Bronchial epithelial cell (primary cell): ENCODE measurements at regions not wholly inside any gene's neighbourhood (a gene's known extent, or its start where the extent isn't known, plus 50 kb on each side); places are given as distances from the start of the nearest gene placed in this dataset.

Source experiments
- DNase-seq: peaks from one replicate; pipeline ENCODE4 v3.0.0-alpha.2; 2010; ENCODE audit warnings: low read depth
- FAIRE-seq: peaks from 2 replicates; lab custom pipeline; 2011; peaks lifted over from hg19 to GRCh38; lab: Jason Lieb, UNC
- H3K27me3 ChIP-seq: 2 replicates; pipeline ENCODE4 v1.5.1; 2011; ENCODE audit warnings: low read length; ENCODE audit not compliant: control insufficient read depth, insufficient read depth
- H3K36me3 ChIP-seq: 2 replicates; pipeline ENCODE4 v1.5.1; 2011; ENCODE audit warnings: low read length; ENCODE audit not compliant: control insufficient read depth, insufficient read depth
- H3K4me3 ChIP-seq: 2 replicates; pipeline ENCODE4 v1.5.1; 2011; ENCODE audit warnings: mild to moderate bottlenecking, low read depth, low read length, control low read depth
- CTCF ChIP-seq: IDR thresholded peaks from 2 replicates; pipeline ENCODE4 v1.5.1; 2011; ENCODE audit warnings: mild to moderate bottlenecking, moderate library complexity, low read length, control low read depth, inconsistent platforms; ENCODE audit not compliant: insufficient read depth, severe bottlenecking

DNA sequence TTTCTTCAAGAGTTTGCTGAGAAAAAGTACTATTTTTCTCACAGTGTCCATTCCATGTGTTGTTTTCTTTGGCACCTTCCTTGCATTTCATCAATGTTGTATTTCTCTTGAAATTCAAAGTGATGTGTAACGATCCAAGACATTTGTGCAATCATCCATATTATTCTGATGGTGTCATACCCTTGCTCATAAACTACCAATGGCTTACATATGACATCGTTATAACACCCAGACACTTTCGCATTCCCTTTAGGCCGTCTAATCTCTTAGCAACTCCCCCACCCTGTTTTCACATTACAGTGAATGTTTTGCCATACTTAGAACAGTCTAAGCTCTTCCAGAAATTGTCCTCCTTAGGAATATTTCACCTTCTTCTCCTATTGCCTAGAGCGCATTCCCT, 1779.0 kb downstream of the PCDH7 start:
- no peaks in the 10 kb centered on the region for H3K36me3 ChIP-seq
- no peaks in the 10 kb centered on the region for H3K27me3 ChIP-seq
- TF ChIP-seq CTCF, result no peak
- FAIRE-seq (no peak), DNase-seq (peak; percentile 16)
- no peak overlapping the region for H3K4me3 ChIP-seq

DNA sequence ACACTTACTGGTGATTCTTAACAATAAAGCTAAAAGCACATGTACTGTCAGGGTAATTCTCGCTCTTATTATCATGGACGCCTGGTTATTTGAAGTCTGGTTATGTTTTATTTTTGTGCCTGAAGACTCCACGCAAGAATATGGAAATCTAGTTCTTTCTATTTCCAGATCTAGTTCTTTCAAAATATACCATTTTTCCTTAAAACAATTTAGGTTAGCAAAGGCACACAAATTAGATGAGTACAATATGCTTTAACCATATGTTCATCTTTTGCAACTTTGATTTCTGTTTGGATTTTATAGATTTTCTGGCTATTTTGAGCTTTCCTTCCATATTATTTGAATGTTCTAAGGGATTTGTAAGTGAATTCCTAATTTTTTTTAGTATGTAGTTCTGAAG, 1783.1 kb downstream of the PCDH7 start:
- TF ChIP-seq CTCF, result no peak
- no peak for FAIRE-seq
- Histone ChIP-seq H3K36me3 (no peaks in the 10 kb centered on the region), H3K4me3 (no peak overlapping the region), H3K27me3 (no peaks in the 10 kb centered on the region)
- DNase-seq, result no peak

- Histone ChIP-seq H3K4me3 (no peak overlapping the region), H3K36me3 (no peaks in the 10 kb centered on the region), H3K27me3 (no peaks in the 10 kb centered on the region)
- DNase-seq (no peak), FAIRE-seq (no peak)
- no peak for TF ChIP-seq CTCF
Measured at GRCh38 chr4:32506067-32506466, 1785.9 kb downstream of the PCDH7 start.

- DNase-seq (peak; percentile 1), FAIRE-seq (no peak)
- Histone ChIP-seq H3K4me3 (no peak overlapping the region), H3K27me3 (no peaks in the 10 kb centered on the region), H3K36me3 (no peaks in the 10 kb centered on the region)
- TF ChIP-seq CTCF, result no peak
Measured at GRCh38 chr4:32519060-32519459, 1798.9 kb downstream of the PCDH7 start.

DNA sequence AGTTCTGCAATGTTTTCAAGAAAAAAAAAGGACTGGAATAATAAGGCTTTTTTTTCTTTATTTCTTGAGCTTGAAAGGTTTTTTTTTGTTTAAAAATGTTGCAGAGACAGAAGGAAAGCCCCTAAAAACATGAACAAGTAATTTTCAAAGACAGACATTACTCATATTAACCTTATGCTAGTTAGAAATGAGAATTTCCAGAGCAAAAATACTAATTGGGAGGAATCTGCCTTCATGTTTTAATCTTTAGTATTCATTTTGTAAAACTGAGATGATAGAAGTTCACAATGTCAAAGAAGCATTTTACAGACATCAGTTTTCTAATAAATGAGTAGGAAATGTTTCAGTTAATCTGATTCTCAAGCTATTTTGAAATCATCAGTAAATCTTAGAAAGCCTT, 1805.3 kb downstream of the PCDH7 start:
- FAIRE-seq (no peak), DNase-seq (no peak)
- no peaks in the 10 kb centered on the region for H3K36me3 ChIP-seq
- no peak for TF ChIP-seq CTCF
- no peak overlapping the region for H3K4me3 ChIP-seq
- H3K27me3 ChIP-seq, result no peaks in the 10 kb centered on the region

DNA sequence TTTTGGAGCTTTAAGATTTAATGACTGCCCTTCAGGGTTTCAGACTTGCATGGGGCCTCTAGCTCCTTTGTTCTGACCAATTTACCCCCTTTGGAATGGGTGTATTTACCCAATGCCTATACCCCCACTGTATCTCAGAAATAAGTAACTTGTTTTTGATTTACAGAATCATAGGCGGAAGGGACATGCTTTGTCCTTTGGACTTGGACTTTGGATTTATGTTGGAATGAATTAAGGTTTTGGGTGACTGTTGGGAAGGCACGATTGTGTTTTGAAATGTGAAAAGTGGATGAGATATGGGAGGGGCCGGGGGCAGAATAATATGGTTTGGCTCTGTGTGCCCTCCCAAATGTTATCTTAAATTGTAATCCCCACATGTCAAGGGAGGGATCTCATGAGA, 1824.7 kb downstream of the PCDH7 start:
- Histone ChIP-seq H3K4me3 (no peak overlapping the region), H3K36me3 (no peaks in the 10 kb centered on the region), H3K27me3 (no peaks in the 10 kb centered on the region)
- FAIRE-seq, result no peak
- TF ChIP-seq CTCF, result no peak
- DNase-seq, result no peak
